Fibroblast of villous mesenchyme (primary cell): ENCODE measurements at regions not wholly inside any gene's neighbourhood (a gene's known extent, or its start where the extent isn't known, plus 50 kb on each side); places are given as distances from the start of the nearest gene placed in this dataset.

Source experiments
- DNase-seq: peaks from one replicate; pipeline ENCODE4 v3.0.0-alpha.2; 2010; ENCODE audit warnings: low read depth
- H3K4me3 ChIP-seq: 2 replicates; pipeline ENCODE4 v1.5.1; 2011; ENCODE audit warnings: low read depth, mild to moderate bottlenecking, low read length
- TF ChIP-seq, protein P1 (sequence below): IDR thresholded peaks from 2 replicates; pipeline ENCODE4 v1.5.1; 2012; ENCODE audit warnings: low read depth, mild to moderate bottlenecking, low read length; ENCODE audit not compliant: insufficient read depth

DNA sequence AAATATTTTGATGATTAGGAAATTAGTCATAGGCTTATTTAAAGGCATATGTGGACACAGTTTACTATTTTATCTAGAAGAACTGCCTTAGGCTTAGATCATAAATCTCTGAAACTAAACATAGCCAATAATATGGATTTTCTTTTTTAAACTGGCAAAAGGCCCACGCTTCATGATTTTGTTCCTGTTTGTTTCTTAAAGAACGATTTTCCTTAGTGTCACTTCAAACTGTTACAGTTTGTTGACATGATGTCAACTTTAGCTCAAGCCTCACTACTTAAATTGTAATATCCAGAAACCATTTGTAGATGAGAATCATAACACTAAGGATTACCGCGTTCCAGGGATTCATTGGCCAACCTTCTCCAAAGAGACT lies 322.6 kb downstream of the HHIPL2 start:
- TF ChIP-seq, protein P1, sequence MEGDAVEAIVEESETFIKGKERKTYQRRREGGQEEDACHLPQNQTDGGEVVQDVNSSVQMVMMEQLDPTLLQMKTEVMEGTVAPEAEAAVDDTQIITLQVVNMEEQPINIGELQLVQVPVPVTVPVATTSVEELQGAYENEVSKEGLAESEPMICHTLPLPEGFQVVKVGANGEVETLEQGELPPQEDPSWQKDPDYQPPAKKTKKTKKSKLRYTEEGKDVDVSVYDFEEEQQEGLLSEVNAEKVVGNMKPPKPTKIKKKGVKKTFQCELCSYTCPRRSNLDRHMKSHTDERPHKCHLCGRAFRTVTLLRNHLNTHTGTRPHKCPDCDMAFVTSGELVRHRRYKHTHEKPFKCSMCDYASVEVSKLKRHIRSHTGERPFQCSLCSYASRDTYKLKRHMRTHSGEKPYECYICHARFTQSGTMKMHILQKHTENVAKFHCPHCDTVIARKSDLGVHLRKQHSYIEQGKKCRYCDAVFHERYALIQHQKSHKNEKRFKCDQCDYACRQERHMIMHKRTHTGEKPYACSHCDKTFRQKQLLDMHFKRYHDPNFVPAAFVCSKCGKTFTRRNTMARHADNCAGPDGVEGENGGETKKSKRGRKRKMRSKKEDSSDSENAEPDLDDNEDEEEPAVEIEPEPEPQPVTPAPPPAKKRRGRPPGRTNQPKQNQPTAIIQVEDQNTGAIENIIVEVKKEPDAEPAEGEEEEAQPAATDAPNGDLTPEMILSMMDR, result no peak
- H3K4me3 ChIP-seq, result no peak overlapping the region
- DNase-seq, result peak; percentile 24

- TF ChIP-seq, protein P1, result no peak
- no peak for DNase-seq
- no peak overlapping the region for H3K4me3 ChIP-seq
Observed at GRCh38 chr1:222224636-222225315, 323.1 kb downstream of the HHIPL2 start.

- H3K4me3 ChIP-seq, result no peak overlapping the region
- no peak for DNase-seq
- TF ChIP-seq, protein P1, result no peak
Observed at GRCh38 chr1:222224156-222224555, 323.7 kb downstream of the HHIPL2 start.

GRCh38 chr1:222223010-222223409 lies 324.9 kb downstream of the HHIPL2 start:
- H3K4me3 ChIP-seq, result no peak overlapping the region
- TF ChIP-seq, protein P1, result no peak
- DNase-seq, result no peak

DNA sequence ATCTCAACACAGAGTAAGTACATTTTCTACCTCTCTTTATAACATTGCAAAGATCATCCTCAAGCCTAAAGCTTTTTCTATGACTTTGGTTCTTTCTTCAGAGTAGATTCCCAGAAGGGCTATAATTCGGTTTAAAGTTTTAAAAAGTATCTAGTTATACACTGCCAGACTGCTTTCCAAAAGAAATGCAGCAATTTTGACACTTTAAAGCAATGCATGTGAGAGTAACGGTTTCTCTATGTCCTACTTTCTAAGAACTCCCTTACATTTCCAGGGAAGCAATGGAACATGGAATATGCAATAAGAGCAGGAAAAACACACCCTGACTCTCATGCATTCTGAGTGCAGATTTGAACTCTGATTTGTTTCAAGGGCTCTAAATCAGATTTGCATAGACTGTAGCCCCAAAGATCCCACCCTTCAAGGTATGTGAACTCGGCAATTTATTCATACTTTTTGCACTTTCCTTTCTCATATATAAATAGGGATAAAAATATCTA lies 331.6 kb downstream of the HHIPL2 start:
- TF ChIP-seq, protein P1, result no peak
- no peak for DNase-seq
- no peak overlapping the region for H3K4me3 ChIP-seq

DNA sequence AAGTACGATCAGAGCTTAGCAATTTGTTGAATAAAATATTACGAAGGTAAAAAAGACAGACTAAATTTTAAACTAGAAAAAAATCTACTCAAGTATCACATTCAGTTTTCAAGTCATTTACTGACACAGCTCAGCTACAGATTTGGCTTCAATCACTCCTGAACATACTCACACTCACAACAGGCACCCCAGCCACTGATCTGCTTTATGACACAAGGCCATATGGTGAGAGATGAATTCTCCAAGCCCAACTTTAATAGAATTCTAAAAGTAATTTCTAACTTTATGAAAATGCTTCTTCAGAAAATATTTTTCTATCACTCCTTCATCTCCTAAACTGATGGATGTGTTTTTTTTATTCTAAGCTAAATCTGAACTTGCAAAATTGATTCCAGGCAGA lies 337.1 kb downstream of the HHIPL2 start:
- DNase-seq, result no peak
- no peak overlapping the region for H3K4me3 ChIP-seq
- TF ChIP-seq, protein P1, result no peak

DNA sequence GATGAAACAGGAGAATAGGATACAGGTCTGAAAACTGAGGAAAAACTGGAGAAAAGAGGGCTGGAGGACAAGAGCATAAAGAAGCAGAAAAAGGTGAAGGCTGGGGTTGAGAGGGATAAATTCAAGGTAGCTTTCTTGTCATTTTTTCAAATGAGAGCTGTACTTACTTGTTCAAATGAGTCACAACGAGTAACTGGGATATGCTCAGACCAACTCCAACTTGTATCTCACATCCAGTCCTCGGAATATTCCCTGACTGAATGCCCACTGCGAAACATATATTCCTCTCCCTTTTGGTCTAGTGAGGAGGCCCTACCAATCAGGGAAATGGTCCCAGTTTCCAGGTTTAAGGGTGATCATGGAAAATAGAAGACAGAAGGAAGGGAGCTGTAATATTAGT lies 343.4 kb downstream of the HHIPL2 start:
- TF ChIP-seq, protein P1, result no peak
- H3K4me3 ChIP-seq, result no peak overlapping the region
- DNase-seq, result no peak
